ENCODE measurements at regions not wholly inside any gene's neighbourhood (a gene's known extent, or its start where the extent isn't known, plus 50 kb on each side); places are given as distances from the start of the nearest gene placed in this dataset.
"Not testable (repeated sequence)": the region's sequence is repeated elsewhere in the genome, so short reads cannot be mapped to it uniquely, and the experiment has no call there.

GRCh38 chr14:59137256-59137655, 51.2 kb upstream of the DAAM1 start:
- Histone ChIP-seq H3K9me3 (no peaks in the 10 kb centered on the region), H3K4me3 (no peak overlapping the region), H3K4me1 (ENCODE audit: low read depth) (no peaks in the 10 kb centered on the region), H3K36me3 (ENCODE audit: low read depth) (no peaks in the 10 kb centered on the region)
- no peak for ATAC-seq
- intact Hi-C loops (cut with DNase I, micrococcal nuclease): no loop called here
- DNase-seq: no peak
- TF ChIP-seq, protein P1, sequence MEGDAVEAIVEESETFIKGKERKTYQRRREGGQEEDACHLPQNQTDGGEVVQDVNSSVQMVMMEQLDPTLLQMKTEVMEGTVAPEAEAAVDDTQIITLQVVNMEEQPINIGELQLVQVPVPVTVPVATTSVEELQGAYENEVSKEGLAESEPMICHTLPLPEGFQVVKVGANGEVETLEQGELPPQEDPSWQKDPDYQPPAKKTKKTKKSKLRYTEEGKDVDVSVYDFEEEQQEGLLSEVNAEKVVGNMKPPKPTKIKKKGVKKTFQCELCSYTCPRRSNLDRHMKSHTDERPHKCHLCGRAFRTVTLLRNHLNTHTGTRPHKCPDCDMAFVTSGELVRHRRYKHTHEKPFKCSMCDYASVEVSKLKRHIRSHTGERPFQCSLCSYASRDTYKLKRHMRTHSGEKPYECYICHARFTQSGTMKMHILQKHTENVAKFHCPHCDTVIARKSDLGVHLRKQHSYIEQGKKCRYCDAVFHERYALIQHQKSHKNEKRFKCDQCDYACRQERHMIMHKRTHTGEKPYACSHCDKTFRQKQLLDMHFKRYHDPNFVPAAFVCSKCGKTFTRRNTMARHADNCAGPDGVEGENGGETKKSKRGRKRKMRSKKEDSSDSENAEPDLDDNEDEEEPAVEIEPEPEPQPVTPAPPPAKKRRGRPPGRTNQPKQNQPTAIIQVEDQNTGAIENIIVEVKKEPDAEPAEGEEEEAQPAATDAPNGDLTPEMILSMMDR (IDR thresholded peaks at IDR 0.05): no peak

- H3K36me3 ChIP-seq (ENCODE audit: low read depth); H3K4me1 ChIP-seq (ENCODE audit: low read depth); intact Hi-C loops (cut with DNase I, micrococcal nuclease); H3K9me3 ChIP-seq; H3K4me3 ChIP-seq; ATAC-seq; DNase-seq: not testable (repeated sequence)
These were observed 49.9 kb upstream of the DAAM1 start for GRCh38 chr14:59138576-59138975.

Data from mucosa of descending colon (tissue), 3 donors.